Liver (tissue), 8 donors: ENCODE measurements at regions not wholly inside any gene's neighbourhood (a gene's known extent, or its start where the extent isn't known, plus 50 kb on each side); places are given as distances from the start of the nearest gene placed in this dataset.

ENCODE experiments used
- DNase-seq: peaks from one replicate; pipeline ENCODE4 v3.0.0-alpha.2; 2017; ENCODE audit warnings: low spot score
- H3K27ac ChIP-seq, 2 donors: one replicate each; pipeline ENCODE4 v1.7.0; 2013; ENCODE audit warnings: inconsistent platforms in 2 of 2, low read length in 2 of 2, control low read depth in 1 of 2, low read depth in 1 of 2, mild to moderate bottlenecking in 1 of 2
- H3K27me3 ChIP-seq, 4 donors: one replicate each; pipeline versions ENCODE4 v1.6.1 to v1.7.0; 2013; ENCODE audit warnings: low read length in 3 of 4, inconsistent platforms in 1 of 4, mild to moderate bottlenecking in 1 of 4, moderate library complexity in 1 of 4; ENCODE audit not compliant: control insufficient read depth in 4 of 4, insufficient read depth in 4 of 4
- H3K36me3 ChIP-seq, 4 donors: one replicate each; pipeline versions ENCODE4 v1.6.1 to v1.7.0; 2013; ENCODE audit warnings: low read length in 3 of 4, mild to moderate bottlenecking in 3 of 4, low read depth in 1 of 4, moderate library complexity in 1 of 4; ENCODE audit not compliant: control insufficient read depth in 4 of 4, insufficient read depth in 3 of 4
- H3K4me1 ChIP-seq, 4 donors: one replicate each; pipeline versions ENCODE4 v1.6.1 to v1.7.0; 2013; ENCODE audit warnings: low read length in 3 of 4, mild to moderate bottlenecking in 3 of 4, moderate library complexity in 1 of 4; ENCODE audit not compliant: control insufficient read depth in 4 of 4, insufficient read depth in 4 of 4
- H3K4me3 ChIP-seq, 3 donors: one replicate each; pipeline versions ENCODE4 v1.6.1 to v1.7.0; 2013; ENCODE audit warnings: low read length in 3 of 3, control low read depth in 1 of 3, low read depth in 1 of 3, mild to moderate bottlenecking in 1 of 3
- H3K9ac ChIP-seq, 2 donors: one replicate each; pipeline ENCODE4 v1.7.0; 2013; ENCODE audit warnings: low read length in 2 of 2, mild to moderate bottlenecking in 2 of 2, moderate library complexity in 2 of 2, control low read depth in 1 of 2, low read depth in 1 of 2
- H3K9me3 ChIP-seq, 4 donors: one replicate each; pipeline versions ENCODE4 v1.6.1 to v1.7.0; 2013; ENCODE audit warnings: low read length in 3 of 4; ENCODE audit not compliant: control insufficient read depth in 4 of 4
- EGR1 ChIP-seq, 2 donors: IDR thresholded peaks; 2 replicates each; pipeline ENCODE4 v1.6.1; 2016 to 2018; ENCODE audit warnings: antibody characterized with exemption in 2 of 2, low read depth in 2 of 2
- FOXA1 ChIP-seq: IDR thresholded peaks from 2 replicates; pipeline ENCODE4 v1.6.1; 2016; ENCODE audit warnings: antibody characterized with exemption
- FOXA2 ChIP-seq: IDR thresholded peaks from 2 replicates; pipeline ENCODE4 v1.6.1; 2016; ENCODE audit warnings: antibody characterized with exemption
- GABPA ChIP-seq, 2 donors: IDR thresholded peaks in 1 of 2; conservative IDR thresholded peaks in 1 of 2; 2 replicates each; pipeline ENCODE4 v1.6.1; 2016; ENCODE audit warnings: antibody characterized with exemption in 2 of 2, mild to moderate bottlenecking in 1 of 2, moderate library complexity in 1 of 2
- HNF4A ChIP-seq, 2 donors: conservative IDR thresholded peaks; 2 replicates each; pipeline ENCODE4 v1.6.1; 2016; ENCODE audit warnings: antibody characterized with exemption in 2 of 2, mild to moderate bottlenecking in 2 of 2
- HNF4G ChIP-seq: IDR thresholded peaks from 2 replicates; pipeline ENCODE4 v1.6.1; 2016; ENCODE audit warnings: antibody characterized with exemption
- JUND ChIP-seq, 2 donors: IDR thresholded peaks; 2 replicates each; pipeline ENCODE4 v1.6.1; 2016; ENCODE audit warnings: antibody characterized with exemption in 2 of 2
- NR2F2 ChIP-seq: IDR thresholded peaks from 2 replicates; pipeline ENCODE4 v1.6.1; 2016; ENCODE audit warnings: antibody characterized with exemption
- RAD21 ChIP-seq, 2 donors: IDR thresholded peaks; 2 replicates each; pipeline ENCODE4 v1.6.1; 2016; ENCODE audit warnings: antibody characterized with exemption in 2 of 2, mild to moderate bottlenecking in 2 of 2
- RXRA ChIP-seq, 2 donors: IDR thresholded peaks; 2 replicates each; pipeline ENCODE4 v1.6.1; 2017 to 2018; ENCODE audit warnings: antibody characterized with exemption in 2 of 2, mild to moderate bottlenecking in 1 of 2
- SP1 ChIP-seq: IDR thresholded peaks from 2 replicates; pipeline ENCODE4 v1.6.1; 2018; ENCODE audit warnings: antibody characterized with exemption, mild to moderate bottlenecking
- TAF1 ChIP-seq: conservative IDR thresholded peaks from 2 replicates; pipeline ENCODE4 v1.6.1; 2016; ENCODE audit warnings: antibody characterized with exemption, mild to moderate bottlenecking
- YY1 ChIP-seq: IDR thresholded peaks from 2 replicates; pipeline ENCODE4 v1.6.1; 2016; ENCODE audit warnings: antibody characterized with exemption, mild to moderate bottlenecking
- WGBS: extraction: QIAGEN DNeasy Blood & Tissue Kit; methylation state at CpG from one replicate; pipeline ENCODE4 v1.1.7; 2013; 5-methylcytosine and 5-hydroxymethylcytosine counted together
- TF ChIP-seq, protein P1 (sequence below): IDR thresholded peaks from 2 replicates; pipeline ENCODE4 v1.6.1; 2016; ENCODE audit warnings: antibody characterized with exemption
- TF ChIP-seq, protein P2 (sequence below): IDR thresholded peaks from 2 replicates; pipeline ENCODE4 v1.6.1; 2016; ENCODE audit warnings: antibody characterized with exemption
- TF ChIP-seq, protein P3 (sequence below): IDR thresholded peaks from 2 replicates; pipeline ENCODE4 v1.6.1; 2016; ENCODE audit warnings: antibody characterized with exemption, mild to moderate bottlenecking
- TF ChIP-seq, protein P4 (sequence below): IDR thresholded peaks from 2 replicates; pipeline ENCODE4 v1.6.1; 2016; ENCODE audit warnings: antibody characterized with exemption
- TF ChIP-seq, protein P5 (sequence below): fragments of 150-350 bp; IDR thresholded peaks from 2 replicates; pipeline ENCODE4 v1.5.1; 2017; ENCODE audit warnings: improper control_type of control experiment, low read depth, low read length; ENCODE audit not compliant: missing input control
- donor health status: healthy.
- donor health status: healthy.
- donor health status: healthy.
- donor health status: healthy.
- donor health status: healthy.

DNA sequence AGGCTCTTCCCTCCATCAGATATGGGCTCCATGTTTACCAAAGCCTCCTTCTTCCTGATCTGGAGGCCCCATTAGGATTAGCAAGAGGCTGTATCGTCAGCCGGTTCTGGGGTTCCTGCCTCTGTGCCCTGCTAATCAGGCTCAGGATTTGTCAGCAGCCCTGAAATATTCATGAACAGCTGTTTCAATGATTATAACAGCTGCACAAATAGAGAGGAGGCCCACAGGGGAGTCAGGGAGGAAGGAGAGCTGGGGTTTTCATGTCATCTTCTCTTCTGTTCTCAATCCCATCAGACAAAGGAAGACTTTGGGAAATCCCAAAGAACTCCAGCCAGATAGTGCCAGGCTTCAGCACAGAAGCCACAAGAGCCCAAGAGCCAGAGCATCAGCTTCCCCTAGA, 72.3 kb upstream of the MMP2 start:
- WGBS, result 70% methylated on average over 2 of the region's 2 CpGs
- TF ChIP-seq, protein P1, sequence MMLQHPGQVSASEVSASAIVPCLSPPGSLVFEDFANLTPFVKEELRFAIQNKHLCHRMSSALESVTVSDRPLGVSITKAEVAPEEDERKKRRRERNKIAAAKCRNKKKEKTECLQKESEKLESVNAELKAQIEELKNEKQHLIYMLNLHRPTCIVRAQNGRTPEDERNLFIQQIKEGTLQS, result no peak
- TF ChIP-seq SP1 (no peak), FOXA1 (no peak), EGR1 (IDR thresholded peaks at IDR 0.05; ENCODE audit: low read depth in 2 of 2) (no peak)
- TF ChIP-seq, protein P2, sequence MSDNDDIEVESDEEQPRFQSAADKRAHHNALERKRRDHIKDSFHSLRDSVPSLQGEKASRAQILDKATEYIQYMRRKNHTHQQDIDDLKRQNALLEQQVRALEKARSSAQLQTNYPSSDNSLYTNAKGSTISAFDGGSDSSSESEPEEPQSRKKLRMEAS, result no peak
- TF ChIP-seq, protein P3, sequence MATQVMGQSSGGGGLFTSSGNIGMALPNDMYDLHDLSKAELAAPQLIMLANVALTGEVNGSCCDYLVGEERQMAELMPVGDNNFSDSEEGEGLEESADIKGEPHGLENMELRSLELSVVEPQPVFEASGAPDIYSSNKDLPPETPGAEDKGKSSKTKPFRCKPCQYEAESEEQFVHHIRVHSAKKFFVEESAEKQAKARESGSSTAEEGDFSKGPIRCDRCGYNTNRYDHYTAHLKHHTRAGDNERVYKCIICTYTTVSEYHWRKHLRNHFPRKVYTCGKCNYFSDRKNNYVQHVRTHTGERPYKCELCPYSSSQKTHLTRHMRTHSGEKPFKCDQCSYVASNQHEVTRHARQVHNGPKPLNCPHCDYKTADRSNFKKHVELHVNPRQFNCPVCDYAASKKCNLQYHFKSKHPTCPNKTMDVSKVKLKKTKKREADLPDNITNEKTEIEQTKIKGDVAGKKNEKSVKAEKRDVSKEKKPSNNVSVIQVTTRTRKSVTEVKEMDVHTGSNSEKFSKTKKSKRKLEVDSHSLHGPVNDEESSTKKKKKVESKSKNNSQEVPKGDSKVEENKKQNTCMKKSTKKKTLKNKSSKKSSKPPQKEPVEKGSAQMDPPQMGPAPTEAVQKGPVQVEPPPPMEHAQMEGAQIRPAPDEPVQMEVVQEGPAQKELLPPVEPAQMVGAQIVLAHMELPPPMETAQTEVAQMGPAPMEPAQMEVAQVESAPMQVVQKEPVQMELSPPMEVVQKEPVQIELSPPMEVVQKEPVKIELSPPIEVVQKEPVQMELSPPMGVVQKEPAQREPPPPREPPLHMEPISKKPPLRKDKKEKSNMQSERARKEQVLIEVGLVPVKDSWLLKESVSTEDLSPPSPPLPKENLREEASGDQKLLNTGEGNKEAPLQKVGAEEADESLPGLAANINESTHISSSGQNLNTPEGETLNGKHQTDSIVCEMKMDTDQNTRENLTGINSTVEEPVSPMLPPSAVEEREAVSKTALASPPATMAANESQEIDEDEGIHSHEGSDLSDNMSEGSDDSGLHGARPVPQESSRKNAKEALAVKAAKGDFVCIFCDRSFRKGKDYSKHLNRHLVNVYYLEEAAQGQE, result no peak
- no peak for DNase-seq

DNA sequence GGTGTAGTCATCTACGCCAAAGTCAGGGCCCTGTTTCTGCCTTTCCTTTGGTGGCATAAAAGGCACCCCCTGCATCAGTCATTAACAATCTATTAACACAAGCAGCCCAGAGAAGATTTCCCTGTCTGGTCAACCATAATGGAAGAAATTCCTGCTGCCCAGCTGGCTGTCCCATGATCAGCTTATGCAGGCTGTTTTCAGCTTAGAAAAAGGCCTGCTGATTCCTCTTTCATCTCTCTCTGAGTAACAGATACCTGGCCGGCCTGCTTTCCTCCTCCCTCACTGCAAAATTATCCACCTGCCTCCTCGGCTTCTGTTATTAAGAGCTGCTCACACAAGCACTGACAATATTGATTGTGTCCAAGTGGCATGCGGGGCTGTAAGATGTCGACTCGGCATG, 70.3 kb upstream of the MMP2 start:
- Histone ChIP-seq H3K9me3 (peaks cover 0 to 5% (median 2%) of the 10 kb centered on the region in 4 donors), H3K9ac (no peak overlapping the region), H3K27me3 (no peaks in the 10 kb centered on the region), H3K4me1 (no peaks in the 10 kb centered on the region), H3K4me3 (no peak overlapping the region), H3K27ac (no peak overlapping the region), H3K36me3 (no peaks in the 10 kb centered on the region)
- 50% methylated on average over 6 of the region's 6 CpGs for WGBS
- DNase-seq, result no peak
- TF ChIP-seq, protein P1, result no peak
- TF ChIP-seq GABPA (IDR thresholded peaks at IDR 0.05 in 1 of 2, conservative IDR thresholded peaks at IDR 0.05 in 1 of 2) (no peak), EGR1 (IDR thresholded peaks at IDR 0.05; ENCODE audit: low read depth in 2 of 2) (no peak), FOXA1 (no peak), NR2F2 (no peak), FOXA2 (no peak), RAD21 (IDR thresholded peaks at IDR 0.05) (no peak), HNF4G (no peak), TAF1 (no peak), RXRA (IDR thresholded peaks at IDR 0.05) (no peak), JUND (IDR thresholded peaks at IDR 0.05) (no peak), YY1 (no peak), SP1 (no peak), HNF4A (conservative IDR thresholded peaks at IDR 0.05) (no peak)
- TF ChIP-seq, protein P4, sequence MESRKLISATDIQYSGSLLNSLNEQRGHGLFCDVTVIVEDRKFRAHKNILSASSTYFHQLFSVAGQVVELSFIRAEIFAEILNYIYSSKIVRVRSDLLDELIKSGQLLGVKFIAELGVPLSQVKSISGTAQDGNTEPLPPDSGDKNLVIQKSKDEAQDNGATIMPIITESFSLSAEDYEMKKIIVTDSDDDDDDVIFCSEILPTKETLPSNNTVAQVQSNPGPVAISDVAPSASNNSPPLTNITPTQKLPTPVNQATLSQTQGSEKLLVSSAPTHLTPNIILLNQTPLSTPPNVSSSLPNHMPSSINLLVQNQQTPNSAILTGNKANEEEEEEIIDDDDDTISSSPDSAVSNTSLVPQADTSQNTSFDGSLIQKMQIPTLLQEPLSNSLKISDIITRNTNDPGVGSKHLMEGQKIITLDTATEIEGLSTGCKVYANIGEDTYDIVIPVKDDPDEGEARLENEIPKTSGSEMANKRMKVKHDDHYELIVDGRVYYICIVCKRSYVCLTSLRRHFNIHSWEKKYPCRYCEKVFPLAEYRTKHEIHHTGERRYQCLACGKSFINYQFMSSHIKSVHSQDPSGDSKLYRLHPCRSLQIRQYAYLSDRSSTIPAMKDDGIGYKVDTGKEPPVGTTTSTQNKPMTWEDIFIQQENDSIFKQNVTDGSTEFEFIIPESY, result no peak
- TF ChIP-seq, protein P5, sequence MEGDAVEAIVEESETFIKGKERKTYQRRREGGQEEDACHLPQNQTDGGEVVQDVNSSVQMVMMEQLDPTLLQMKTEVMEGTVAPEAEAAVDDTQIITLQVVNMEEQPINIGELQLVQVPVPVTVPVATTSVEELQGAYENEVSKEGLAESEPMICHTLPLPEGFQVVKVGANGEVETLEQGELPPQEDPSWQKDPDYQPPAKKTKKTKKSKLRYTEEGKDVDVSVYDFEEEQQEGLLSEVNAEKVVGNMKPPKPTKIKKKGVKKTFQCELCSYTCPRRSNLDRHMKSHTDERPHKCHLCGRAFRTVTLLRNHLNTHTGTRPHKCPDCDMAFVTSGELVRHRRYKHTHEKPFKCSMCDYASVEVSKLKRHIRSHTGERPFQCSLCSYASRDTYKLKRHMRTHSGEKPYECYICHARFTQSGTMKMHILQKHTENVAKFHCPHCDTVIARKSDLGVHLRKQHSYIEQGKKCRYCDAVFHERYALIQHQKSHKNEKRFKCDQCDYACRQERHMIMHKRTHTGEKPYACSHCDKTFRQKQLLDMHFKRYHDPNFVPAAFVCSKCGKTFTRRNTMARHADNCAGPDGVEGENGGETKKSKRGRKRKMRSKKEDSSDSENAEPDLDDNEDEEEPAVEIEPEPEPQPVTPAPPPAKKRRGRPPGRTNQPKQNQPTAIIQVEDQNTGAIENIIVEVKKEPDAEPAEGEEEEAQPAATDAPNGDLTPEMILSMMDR, result no peak
- TF ChIP-seq, protein P3, result no peak
- TF ChIP-seq, protein P2, result no peak

More for the DNA sequence above, 72.3 kb upstream of the MMP2 start:
- H3K9me3 ChIP-seq, result peaks cover 0 to 5% (median 2%) of the 10 kb centered on the region in 4 donors
- no peaks in the 10 kb centered on the region for H3K36me3 ChIP-seq
- no peak overlapping the region for H3K27ac ChIP-seq
- no peaks in the 10 kb centered on the region for H3K4me1 ChIP-seq
- no peak overlapping the region for H3K9ac ChIP-seq
- no peak overlapping the region for H3K4me3 ChIP-seq
- H3K27me3 ChIP-seq, result peaks cover 0 to 3% (median 0%) of the 10 kb centered on the region in 4 donors
